ENCODE measurements at regions not wholly inside any gene's neighbourhood (a gene's known extent, or its start where the extent isn't known, plus 50 kb on each side); places are given as distances from the start of the nearest gene placed in this dataset.

DNA sequence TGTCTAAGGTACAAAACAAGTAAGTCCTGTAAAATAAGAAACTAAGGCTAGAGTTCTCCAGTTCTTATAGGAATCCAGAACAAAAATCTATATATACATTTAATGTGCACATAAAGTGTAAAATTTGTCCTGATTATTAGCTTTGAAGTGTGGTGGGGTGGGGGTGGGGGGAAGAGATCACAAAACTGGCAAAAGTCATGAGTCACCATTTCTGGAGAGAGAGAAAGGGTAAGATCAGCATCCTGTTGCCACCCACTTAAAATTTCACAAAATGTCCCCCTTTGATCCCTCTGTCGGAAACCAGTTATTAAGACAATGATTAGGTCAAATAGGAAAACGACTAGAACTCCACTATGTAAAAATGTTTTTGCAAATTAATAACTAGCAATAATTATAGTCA is 482.0 kb upstream of the POU3F2 start:
- DNase-seq: no peak

DNA sequence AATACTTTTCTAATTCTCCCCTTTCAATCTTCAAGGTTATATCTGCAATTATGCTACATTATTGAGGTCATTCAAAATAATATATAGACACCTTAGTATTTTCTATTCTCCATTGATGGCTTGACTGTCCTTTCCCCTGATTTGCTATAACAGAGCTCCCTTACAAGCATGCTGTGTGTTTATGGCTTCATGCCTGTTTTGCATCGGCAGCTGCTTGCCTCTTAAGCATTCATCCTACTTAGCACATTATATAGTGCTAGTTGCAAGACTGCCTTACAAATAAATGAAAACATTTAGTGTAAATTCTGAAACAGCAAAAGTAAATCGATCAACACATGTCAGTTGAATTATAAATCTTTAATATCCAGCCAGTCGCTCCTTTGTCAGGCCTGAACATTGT is 476.2 kb upstream of the POU3F2 start:
- DNase-seq: no peak

DNA sequence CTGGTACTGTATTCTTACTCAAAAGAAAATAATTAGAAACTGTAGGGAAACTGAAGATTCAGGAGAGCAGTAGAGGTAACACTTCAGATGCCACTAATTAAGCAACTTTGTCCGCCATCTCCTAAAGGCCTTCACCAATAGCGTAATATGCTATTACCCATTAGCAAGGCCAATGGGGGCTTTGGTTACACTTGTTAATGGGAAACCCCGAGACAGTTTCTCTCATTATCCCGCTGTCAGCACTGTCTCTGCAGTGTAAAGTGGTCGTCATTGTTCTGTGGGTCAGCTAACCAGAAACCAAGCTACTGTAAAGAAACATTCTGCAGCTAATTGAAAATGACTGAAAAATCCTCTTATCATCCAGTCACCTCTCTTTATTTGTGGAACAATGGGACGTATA is 468.0 kb upstream of the POU3F2 start:
- DNase-seq: no peak

DNA sequence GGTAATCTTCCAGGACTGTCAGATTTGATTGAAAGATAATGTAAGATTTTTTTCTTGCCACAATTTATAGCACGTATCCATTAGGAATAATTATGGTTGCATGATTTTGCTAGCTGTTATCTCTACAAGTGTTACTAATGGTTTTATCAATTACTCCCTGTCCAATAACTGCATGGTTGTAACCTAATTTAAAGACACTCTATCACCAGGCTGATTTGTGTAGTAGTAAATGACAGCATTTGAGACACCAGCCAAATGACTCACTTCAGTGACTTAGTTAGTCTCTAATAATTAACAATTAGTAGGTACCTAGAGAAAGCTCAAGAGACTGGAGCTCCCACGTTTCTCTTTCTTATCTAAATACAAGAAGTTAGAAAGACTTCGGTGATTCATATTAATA is 453.8 kb upstream of the POU3F2 start:
- DNase-seq: no peak

DNA sequence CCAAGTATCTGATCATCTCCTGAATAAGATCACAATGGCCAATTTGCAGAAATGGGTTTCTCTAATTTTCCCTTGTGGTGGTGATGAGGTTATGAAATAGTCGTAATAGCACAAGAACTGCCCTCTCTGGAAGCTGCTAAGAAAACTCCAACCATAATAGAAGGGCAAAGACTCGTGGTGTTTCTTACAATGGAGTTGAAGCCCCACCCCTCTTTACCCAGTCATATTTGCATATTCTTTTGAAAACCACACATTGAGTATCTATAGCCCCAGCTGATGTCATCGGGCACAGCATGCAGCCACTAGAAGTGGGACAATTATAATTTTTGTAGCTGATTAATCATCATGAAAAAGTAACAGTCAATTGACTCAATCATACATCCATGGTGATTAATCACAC is 452.1 kb upstream of the POU3F2 start:
- no peak for DNase-seq

DNA sequence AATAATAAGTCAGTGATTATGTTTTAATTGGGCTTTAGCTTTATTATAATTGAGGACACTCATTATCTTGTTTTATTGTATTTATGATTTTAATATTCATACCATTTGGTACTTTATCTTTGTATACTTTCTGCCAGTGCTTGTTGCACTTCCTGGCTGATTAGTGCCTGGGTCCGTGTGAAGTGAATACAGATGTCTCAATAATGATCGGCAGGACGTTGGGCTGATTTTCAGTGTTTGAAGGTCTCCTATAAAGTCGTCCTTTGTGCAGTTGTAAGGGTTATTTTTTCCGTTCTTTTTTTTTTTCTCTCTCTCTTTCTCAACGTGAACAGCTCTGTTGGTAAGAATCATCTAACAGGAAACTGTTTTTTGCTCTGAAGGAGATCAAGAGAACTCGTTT is 450.0 kb upstream of the POU3F2 start:
- DNase-seq: no peak

DNA sequence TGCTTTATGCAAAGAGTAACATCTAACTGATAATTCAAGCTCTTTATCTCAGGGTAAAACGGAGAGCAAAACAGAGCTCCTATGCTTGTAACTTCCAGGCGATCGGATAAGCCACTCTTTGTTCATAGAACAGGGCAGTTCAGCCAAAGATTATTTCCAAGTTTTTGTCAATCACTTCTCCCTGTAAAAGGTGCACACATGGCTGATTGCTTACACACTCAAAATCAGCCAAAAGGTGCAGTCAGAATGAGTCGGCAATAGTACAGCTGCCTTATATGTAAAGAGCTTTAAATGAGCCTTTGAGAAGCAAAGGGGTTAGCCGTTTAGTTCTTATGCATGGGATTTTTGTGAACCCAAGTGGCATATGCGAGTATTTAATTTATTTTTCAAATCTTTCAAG is 449.6 kb upstream of the POU3F2 start:
- no peak for DNase-seq

DNA sequence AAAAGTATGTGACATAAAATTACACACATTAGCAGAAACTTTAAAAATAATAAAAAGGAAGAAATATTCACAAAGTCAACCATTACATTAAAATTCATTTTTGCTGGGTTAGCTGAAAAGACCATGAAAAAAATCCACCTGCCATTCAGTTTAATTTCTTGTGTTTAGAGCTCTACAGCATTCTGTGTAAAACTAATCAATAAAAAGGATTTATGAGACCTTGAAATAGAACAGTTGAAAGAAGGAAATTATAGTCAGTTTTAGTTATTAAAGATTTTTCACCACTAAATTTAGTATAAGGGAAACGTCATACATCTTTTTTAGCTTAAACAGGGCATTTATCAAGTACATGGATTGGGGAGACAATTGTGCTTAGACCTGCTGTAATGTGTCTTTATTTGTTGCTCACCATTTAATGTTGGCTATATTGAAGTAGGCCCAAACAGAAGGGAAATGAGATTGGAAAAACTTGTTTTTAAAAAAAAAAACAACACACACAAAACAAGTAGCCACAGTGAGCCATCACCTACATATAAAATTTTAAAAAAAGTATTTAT is 438.7 kb upstream of the POU3F2 start:
- DNase-seq: no peak

DNA sequence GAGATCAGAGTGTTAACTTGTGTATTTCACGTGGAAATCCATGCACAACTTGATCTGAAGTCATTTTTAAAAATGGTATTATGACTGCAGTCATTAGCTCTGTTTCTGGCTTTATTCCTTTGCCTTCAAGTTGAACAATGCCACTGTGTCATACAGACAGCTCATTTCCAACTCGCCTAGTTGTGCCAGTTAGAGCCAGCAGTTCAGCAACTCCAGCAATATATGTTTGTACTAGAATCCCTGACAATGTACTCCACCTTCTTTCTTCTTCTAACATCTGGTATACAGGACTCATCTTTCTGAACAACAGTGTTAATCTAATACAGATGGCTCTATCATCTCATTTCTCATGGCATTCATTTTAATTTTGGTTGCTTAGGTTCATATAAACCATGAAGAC is 418.3 kb upstream of the POU3F2 start:
- DNase-seq: no peak

DNA sequence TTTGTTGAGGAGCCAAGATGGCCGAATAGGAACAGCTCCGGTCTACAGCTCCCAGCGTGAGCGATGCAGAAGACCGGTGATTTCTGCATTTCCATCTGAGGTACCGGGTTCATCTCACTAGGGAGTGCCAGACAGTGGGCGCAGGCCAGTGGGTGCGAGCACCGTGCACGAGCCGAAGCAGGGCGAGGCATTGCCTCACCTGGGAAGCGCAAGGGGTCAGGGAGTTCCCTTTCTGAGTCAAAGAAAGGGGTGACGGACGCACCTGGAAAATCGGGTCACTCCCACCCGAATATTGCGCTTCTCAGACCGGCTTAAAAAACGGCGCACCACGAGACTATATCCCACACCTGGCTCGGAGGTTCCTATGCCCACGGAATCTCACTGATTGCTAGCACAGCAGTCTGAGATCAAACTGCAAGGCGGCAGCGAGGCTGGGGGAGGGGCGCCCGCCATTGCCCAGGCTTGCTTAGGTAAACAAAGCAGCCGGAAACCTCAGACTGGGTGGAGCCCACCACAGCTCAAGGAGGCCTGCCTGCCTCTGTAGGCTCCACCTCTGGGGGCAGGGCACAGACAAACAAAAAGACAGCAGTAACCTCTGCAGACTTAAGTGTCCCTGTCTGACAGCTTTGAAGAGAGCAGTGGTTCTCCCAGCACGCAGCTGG is 417.7 kb upstream of the POU3F2 start:
- DNase-seq: peak; percentile 32

DNA sequence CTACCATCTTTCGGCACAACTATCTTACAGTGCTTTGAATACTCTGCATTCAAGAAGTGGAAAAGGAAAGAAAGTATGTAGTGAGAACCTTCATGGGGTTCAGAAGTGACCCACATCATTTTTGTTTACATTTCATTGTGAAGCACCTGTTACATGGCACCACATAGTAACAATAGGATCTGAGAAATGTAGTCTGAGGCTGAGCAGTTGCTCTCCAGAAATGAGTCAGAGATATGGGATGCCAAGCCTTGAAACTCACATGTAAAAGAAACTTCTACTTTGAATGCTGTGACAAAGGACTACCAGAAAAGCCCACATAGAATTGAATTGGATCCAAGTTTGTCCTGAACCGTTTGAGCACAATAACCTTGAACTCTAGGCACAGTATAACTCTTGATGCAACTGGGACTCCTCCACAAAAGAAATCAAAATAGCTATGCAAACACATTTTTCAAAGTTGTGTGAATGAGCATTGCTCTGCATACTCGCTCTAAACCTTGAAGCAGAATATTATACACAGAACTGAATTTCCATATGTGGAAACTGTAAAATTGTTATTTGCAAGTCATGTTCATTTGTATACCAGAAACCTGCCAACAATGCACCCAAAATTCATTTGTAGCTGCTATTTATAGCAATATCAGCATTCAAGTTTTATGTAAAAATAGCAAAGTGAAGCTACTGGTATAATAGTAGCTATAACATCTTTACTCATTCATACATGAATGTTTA is 400.9 kb upstream of the POU3F2 start:
- DNase-seq: no peak

DNA sequence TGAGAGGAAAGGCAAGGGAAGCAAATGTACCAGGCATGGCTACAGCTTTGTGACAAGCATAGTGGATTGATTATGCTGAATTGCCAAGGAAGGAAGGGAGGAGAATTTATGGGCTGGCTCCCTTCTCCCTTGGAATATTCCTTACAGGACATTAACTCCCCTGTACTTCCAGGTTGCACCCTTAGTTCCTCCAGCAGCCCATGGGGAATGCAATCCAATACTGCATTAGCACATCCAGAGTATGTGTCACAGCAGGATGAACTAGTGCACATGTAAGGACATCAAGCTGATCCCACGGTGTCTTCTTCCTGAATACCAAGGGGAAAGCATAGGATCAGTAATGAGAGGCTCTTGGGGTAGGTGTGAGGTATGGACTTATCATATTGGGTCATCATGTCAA is 390.7 kb upstream of the POU3F2 start:
- DNase-seq: no peak

DNA sequence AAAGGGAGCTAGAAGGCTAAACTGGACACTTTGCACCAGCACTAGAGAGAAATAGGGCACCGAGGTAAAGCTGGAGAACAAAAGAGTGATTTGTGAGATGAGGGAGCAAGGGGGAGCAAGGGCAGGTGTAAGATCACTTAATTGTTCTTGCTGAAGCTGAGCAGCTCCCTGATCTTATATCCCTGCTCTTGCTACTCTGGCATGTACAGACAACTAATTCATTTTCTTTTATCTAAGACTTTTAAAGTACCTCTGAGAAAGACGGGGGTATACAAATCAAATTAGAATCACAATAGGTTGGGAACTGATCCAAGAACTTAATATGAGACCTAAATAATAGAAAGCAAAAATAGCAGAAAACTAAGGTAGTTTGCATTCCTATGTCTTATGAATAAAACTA is 381.7 kb upstream of the POU3F2 start:
- no peak for DNase-seq

DNA sequence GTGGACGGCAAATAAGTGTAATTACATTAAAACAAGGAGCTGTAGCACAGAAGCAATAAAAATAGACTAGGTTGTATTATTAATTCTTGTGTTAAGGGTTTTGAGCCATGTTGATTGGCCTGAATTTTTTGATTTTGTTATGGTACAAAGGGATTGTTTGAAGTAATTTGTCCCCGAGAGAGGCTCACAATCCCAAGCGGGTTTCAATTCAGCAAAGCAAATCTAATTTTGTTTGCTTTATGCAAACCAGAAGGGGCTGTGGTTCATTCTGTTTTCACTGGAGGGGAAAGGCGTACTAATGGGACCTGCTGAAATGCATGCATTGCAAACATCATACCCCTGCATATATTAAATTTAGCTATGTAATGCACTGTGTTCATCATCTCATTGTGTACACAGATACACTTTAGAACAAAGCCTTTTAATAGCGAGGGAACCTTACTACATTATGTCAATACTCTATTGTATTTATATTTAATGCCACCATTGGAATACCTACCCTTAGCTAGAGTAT is 379.5 kb upstream of the POU3F2 start:
- no peak for DNase-seq

DNA sequence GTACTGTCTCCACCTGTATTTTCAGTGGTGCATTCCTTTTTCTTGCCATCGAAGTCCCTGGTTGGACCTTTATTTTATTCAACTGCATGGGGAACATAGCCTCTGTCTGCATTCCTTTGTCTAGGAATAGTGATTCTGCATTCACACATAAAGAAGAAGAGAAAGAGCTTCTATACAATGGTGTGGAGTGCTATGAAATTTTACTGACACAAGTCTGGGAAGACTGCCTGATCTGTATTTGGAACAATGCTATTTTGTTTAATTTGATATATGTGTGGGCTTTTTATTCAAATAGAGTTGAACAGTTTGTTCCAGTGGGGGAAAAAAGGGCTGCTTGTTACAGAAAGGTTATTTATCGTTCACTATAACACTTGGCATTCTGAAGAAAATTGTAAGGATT is 375.7 kb upstream of the POU3F2 start:
- no peak for DNase-seq

DNA sequence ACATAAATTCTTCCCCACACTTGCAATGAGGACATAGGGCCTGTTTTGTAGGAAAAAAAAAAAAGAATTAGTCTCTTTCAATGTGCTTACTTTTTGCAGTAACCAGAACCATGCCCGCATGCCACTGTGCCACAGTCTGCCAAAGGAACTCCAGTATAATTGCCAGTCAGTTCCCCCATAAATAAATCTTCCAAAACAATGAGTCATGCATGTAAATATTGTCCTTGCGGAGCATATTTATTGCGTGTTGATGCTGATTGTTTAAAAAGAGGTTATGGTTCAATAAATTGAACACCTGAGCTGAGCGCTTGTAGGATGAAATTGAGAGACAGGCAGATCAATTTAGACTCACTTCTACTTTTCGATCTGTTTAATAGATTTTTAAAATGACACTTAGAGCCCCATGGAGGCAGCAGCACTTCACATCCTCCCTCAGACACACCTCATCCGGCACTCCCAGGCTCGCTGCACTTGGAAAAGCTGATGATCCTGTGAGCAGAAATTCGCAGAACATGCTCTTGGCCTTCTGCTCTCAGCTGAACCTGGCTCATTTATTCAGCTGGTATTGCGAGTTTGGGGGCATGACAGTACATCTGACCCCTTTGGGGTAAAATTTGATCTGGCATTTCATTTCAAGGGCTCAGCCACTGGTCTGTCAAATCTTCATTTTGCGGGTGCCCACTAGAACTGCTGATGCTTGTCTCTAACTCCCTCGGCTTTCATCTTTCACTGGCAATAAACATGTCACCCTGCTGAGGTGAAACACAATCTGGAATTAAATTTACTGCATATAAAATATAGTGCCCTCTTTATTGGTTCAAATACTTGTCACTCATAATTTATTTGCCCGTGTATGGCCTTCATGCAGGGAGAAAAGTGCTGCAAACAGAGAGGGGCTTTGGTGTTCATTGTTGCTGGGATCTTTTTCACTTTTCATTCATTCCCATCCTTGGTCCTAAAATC is 371.1 kb upstream of the POU3F2 start:
- no peak for DNase-seq

DNA sequence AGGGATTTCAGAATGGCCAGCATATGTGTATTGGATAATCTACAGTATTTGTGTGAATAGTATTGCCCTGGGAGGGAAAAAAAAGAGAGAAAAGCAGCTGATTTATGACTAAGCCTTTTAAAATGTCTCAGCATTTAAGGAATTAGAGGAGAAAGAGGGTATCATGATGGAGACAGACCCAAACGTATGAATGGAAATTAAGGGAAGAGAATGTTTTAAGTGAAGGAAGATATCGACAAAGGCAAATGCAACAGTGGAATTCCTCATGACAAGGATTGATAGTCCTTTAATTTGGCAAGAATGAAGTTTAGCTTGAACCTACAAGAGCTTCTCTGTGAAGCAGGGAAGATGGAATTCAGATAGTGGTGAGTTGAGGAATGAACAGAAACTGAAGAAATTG is 367.3 kb upstream of the POU3F2 start:
- no peak for DNase-seq

DNA sequence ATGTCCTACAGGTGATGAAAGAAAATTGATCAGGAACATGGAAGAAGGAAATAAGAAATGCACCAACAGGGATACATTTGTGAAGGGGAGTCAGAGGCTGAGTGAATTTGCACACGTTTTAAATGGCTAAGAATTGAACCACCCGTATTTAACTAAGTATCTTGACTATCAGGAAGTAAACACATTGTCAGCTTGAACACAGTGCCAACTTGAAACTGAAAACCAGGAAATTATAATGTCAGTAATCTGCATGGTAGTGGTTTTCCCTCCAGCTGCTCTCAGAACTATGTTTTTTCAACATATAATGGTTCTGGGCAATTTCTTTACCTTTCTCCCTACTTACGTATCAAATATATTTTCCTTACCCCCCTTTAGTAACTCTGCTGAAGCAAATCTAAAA is 366.5 kb upstream of the POU3F2 start:
- no peak for DNase-seq

DNA sequence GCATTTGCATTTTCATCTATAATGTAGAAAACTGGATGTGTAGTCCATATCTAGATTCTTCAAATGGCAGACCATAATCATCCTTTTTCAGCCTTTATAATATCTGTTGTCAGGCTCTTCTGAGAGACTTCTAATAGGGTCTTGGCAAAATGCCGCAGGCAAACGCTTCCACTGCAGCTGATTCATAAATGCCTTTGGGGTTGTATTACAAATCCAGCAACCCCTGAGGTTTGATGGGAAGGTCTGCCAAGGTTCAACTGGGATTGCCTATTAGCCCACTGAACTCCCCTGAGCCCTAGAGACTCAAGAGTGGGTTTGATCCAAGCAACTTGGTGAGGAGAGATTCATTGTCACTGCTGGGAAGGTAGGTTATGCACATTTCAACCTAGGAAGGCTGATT is 365.2 kb upstream of the POU3F2 start:
- DNase-seq: no peak

DNA sequence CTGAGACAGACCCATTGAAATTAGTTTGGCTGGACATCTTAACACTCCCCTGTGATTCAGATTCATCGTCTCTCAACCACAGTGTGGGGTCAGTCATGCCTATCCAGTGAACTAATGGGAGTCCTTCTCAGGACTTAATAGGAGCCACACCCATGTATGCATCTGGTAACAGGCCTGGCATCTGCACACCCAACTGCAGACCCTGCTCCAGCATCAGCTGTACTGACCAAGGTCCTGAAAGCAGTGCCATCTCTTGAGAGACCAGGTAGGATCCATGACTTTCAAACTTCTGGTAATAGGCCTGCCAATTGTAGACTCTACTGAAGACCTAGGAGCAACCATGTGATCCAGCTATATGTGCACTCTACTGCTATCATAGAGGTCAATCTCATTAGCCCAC is 363.6 kb upstream of the POU3F2 start:
- no peak for DNase-seq

DNA sequence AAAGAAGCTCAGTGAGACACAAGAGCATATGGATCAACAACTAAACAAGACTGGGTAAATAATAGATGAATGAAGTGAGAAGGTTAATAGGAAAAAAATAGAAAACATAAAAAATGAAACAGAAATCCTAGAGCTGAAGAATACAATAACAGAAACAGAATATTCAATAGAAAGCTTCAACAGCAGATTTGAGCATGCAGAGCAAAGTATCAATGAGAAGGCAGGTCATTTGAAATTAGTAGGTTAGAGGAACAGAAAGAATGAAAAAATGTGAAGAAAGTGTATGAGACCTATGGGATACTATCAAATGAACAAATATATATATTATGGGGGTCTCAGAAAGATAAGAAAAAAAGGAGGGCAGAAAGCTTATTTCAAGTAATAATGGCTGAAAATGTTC is 362.9 kb upstream of the POU3F2 start:
- no peak for DNase-seq

DNA sequence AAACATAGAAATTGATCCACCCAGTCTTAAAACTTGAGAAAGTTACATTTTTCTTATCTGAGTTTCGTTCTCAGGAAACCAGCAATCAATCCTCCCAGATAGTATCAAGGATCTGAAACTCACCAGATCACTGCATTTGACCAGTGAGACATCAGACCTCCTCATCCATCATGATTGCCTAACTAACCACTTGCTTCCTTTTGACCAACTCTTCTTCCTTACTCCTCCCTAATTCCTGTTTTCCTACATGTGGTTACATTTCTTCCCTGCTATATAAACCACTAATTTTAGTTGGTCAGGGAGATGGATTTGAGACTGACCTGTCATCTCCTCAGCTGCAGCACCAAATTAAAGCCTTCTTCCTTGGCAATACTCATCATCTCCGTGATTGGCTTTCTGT is 357.1 kb upstream of the POU3F2 start:
- DNase-seq: no peak

DNA sequence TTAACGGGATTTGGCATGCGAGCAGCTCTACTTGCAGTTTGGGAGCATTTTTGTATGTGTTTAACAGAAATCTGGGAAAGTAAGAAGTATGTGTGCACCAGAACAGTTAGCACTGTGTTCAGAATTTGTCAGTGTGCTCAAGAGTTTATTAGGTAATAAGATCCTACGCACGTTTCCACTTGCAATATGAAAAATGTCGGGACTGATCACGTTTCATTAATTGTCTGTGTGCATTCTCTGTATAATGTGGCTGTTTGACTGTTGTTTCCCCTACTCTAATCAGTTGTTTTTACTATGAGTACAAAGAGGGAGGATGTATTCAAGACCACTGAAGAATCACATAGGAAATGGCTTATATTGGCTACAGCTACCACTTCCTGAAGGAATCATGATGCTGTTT is 349.7 kb upstream of the POU3F2 start:
- DNase-seq: no peak

All from NCI-H1105 (cell line).